Endodermal cell (in vitro differentiated cells): ENCODE measurements at regions not wholly inside any gene's neighbourhood (a gene's known extent, or its start where the extent isn't known, plus 50 kb on each side); places are given as distances from the start of the nearest gene placed in this dataset.

Source experiments
- DNase-seq: peaks from one replicate; pipeline ENCODE4 v3.0.0-alpha.2; 2017
- H3K27ac ChIP-seq: 2 replicates; pipeline ENCODE4 v1.5.1; 2013; ENCODE audit warnings: mild to moderate bottlenecking, low read depth, low read length, moderate library complexity
- H3K27me3 ChIP-seq: 2 replicates; pipeline ENCODE4 v1.6.1; 2013; ENCODE audit warnings: mild to moderate bottlenecking, low read length, moderate library complexity; ENCODE audit not compliant: insufficient read depth, control insufficient read depth, poor library complexity, severe bottlenecking
- H3K36me3 ChIP-seq: 2 replicates; pipeline ENCODE4 v1.7.0; 2013; ENCODE audit warnings: mild to moderate bottlenecking, low read length, moderate library complexity; ENCODE audit not compliant: control insufficient read depth, insufficient read depth
- H3K4me1 ChIP-seq: one replicate; pipeline ENCODE4 v1.7.0; 2013; ENCODE audit warnings: low read length; ENCODE audit not compliant: control insufficient read depth, insufficient read depth
- H3K4me3 ChIP-seq: 2 replicates; pipeline ENCODE4 v1.5.1; 2013; ENCODE audit warnings: mild to moderate bottlenecking, low read length, moderate library complexity
- H3K9ac ChIP-seq: 2 replicates; pipeline ENCODE4 v1.6.1; 2013; ENCODE audit warnings: mild to moderate bottlenecking, low read length, moderate library complexity; ENCODE audit not compliant: poor library complexity, severe bottlenecking; ENCODE audit errors: extremely low read depth
- H3K9me3 ChIP-seq: 2 replicates; pipeline ENCODE4 v1.6.1; 2013; ENCODE audit warnings: mild to moderate bottlenecking, low read length, moderate library complexity; ENCODE audit not compliant: control insufficient read depth
- H3K27ac Mint-ChIP-seq: 2 replicates; pipeline ENCODE4 v1.8.0; 2020; ENCODE audit warnings: mixed read lengths
- H3K27me3 Mint-ChIP-seq: 2 replicates; pipeline ENCODE4 v1.8.0; 2021; ENCODE audit warnings: mild to moderate bottlenecking, mixed read lengths; ENCODE audit not compliant: insufficient read depth
- H3K36me3 Mint-ChIP-seq: 2 replicates; pipeline ENCODE4 v1.8.0; 2020; ENCODE audit warnings: low read depth, mixed read lengths
- H3K4me1 Mint-ChIP-seq: 2 replicates; pipeline ENCODE4 v1.8.0; 2020; ENCODE audit warnings: mixed read lengths
- H3K4me3 Mint-ChIP-seq: 2 replicates; pipeline ENCODE4 v1.8.0; 2020; ENCODE audit warnings: mild to moderate bottlenecking, moderate library complexity, mixed read lengths
- H3K9me3 Mint-ChIP-seq: 2 replicates; pipeline ENCODE4 v1.8.0; 2020; ENCODE audit warnings: mild to moderate bottlenecking, mixed read lengths
- WGBS, 2 experiments: methylation state at CpG; one replicate each; pipeline versions ENCODE4 v1.1.5 to v1.1.7; 2013; ENCODE audit warnings: missing lambda C conversion rate in 2 of 2, mixed read lengths in 1 of 2; ENCODE audit not compliant: insufficient coverage in 1 of 2, insufficient read length in 1 of 2; 5-methylcytosine and 5-hydroxymethylcytosine counted together
- TF ChIP-seq, protein P1 (sequence below): fragments of 200-600 bp; sonication (generic); conservative IDR thresholded peaks from 2 replicates; pipeline ENCODE4 v1.5.0; 2021; ENCODE audit warnings: antibody characterized with exemption, mild to moderate bottlenecking

DNA sequence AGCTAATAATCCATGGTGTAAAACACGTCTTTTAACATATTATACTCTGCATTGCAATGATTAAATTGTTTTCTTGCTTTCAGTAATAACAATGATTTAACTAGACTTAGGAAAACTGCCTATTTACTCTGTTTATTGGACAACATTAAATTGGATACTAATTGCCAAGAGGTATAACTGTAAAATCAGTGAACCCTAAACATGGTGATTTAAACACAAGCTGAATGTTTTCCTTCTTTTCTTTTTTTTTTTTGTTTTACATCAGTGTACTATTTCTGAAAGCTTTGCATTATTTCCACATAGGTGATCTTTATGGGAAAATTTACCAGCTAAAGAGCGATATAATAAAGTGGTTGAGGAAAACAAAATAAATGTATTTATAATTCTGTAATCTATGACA lies 276.7 kb downstream of the PCDH7 start:
- 92% methylated on average over 2 of the region's 2 CpGs; no CpG with 5 or more reads in 1 of the 2 experiments for WGBS, 2 experiments
- H3K4me3 Mint-ChIP-seq = no peak overlapping the region
- Histone ChIP-seq H3K4me3 (no peak overlapping the region), H3K36me3 (no peaks in the 10 kb centered on the region), H3K9me3 (peaks cover 10% of the 10 kb centered on the region), H3K4me1 (peaks cover 4% of the 10 kb centered on the region), H3K27me3 (no peaks in the 10 kb centered on the region), H3K9ac (no peak overlapping the region), H3K27ac (no peak overlapping the region)
- peaks cover 14% of the 10 kb centered on the region for H3K4me1 Mint-ChIP-seq
- no peaks in the 10 kb centered on the region for H3K27me3 Mint-ChIP-seq
- TF ChIP-seq, protein P1, sequence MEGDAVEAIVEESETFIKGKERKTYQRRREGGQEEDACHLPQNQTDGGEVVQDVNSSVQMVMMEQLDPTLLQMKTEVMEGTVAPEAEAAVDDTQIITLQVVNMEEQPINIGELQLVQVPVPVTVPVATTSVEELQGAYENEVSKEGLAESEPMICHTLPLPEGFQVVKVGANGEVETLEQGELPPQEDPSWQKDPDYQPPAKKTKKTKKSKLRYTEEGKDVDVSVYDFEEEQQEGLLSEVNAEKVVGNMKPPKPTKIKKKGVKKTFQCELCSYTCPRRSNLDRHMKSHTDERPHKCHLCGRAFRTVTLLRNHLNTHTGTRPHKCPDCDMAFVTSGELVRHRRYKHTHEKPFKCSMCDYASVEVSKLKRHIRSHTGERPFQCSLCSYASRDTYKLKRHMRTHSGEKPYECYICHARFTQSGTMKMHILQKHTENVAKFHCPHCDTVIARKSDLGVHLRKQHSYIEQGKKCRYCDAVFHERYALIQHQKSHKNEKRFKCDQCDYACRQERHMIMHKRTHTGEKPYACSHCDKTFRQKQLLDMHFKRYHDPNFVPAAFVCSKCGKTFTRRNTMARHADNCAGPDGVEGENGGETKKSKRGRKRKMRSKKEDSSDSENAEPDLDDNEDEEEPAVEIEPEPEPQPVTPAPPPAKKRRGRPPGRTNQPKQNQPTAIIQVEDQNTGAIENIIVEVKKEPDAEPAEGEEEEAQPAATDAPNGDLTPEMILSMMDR = no peak
- H3K36me3 Mint-ChIP-seq = peaks cover 24% of the 10 kb centered on the region
- no peak overlapping the region for H3K27ac Mint-ChIP-seq
- no peak for DNase-seq
- peaks cover 13% of the 10 kb centered on the region for H3K9me3 Mint-ChIP-seq

GRCh38 chr4:31005037-31005436 lies 284.9 kb downstream of the PCDH7 start:
- Histone ChIP-seq H3K27me3 (no peaks in the 10 kb centered on the region), H3K9me3 (peaks cover 5% of the 10 kb centered on the region), H3K27ac (no peak overlapping the region), H3K36me3 (no peaks in the 10 kb centered on the region), H3K9ac (no peak overlapping the region), H3K4me1 (no peaks in the 10 kb centered on the region), H3K4me3 (no peak overlapping the region)
- Mint-ChIP-seq H3K4me1 (no peaks in the 10 kb centered on the region), H3K4me3 (no peak overlapping the region), H3K27ac (no peak overlapping the region), H3K9me3 (peaks cover 7% of the 10 kb centered on the region), H3K36me3 (peaks cover 14% of the 10 kb centered on the region), H3K27me3 (no peaks in the 10 kb centered on the region)
- TF ChIP-seq, protein P1 = no peak
- 93 to 96% methylated on average over 3 to 5 of the region's 5 CpGs for WGBS, 2 experiments
- DNase-seq = no peak

GRCh38 chr4:31007858-31008257 lies 287.7 kb downstream of the PCDH7 start:
- H3K4me3 Mint-ChIP-seq = no peak overlapping the region
- peaks cover 5% of the 10 kb centered on the region for H3K9me3 ChIP-seq
- H3K4me1 ChIP-seq = no peaks in the 10 kb centered on the region
- H3K27ac ChIP-seq = no peak overlapping the region
- H3K36me3 Mint-ChIP-seq = peaks cover 14% of the 10 kb centered on the region
- H3K27me3 Mint-ChIP-seq = no peaks in the 10 kb centered on the region
- WGBS, 2 experiments = 90 to 96% methylated on average over 2 of the region's 2 CpGs
- H3K9me3 Mint-ChIP-seq = peaks cover 7% of the 10 kb centered on the region
- H3K4me3 ChIP-seq = no peak overlapping the region
- no peaks in the 10 kb centered on the region for H3K27me3 ChIP-seq
- H3K36me3 ChIP-seq = no peaks in the 10 kb centered on the region
- no peak overlapping the region for H3K27ac Mint-ChIP-seq
- TF ChIP-seq, protein P1 = no peak
- H3K9ac ChIP-seq = no peak overlapping the region
- no peak for DNase-seq
- H3K4me1 Mint-ChIP-seq = no peaks in the 10 kb centered on the region
